Ishikawa (cell line): ENCODE measurements at regions not wholly inside any gene's neighbourhood (a gene's known extent, or its start where the extent isn't known, plus 50 kb on each side); places are given as distances from the start of the nearest gene placed in this dataset.

Experiments used
- EGR1 ChIP-seq: IDR thresholded peaks from 2 replicates; pipeline ENCODE4 v1.6.1; 2012
- EP300 ChIP-seq: IDR thresholded peaks from 2 replicates; pipeline ENCODE4 v1.6.1; 2012; ENCODE audit warnings: borderline replicate concordance
- MAX ChIP-seq: IDR thresholded peaks from 2 replicates; pipeline ENCODE4 v1.6.1; 2012
- TAF1 ChIP-seq: IDR thresholded peaks from 2 replicates; pipeline ENCODE4 v1.6.1; 2012; ENCODE audit warnings: low read depth, mild to moderate bottlenecking
- TF ChIP-seq, protein P1 (sequence below): IDR thresholded peaks from 2 replicates; pipeline ENCODE4 v1.6.1; 2012; ENCODE audit warnings: low read depth, mild to moderate bottlenecking

DNA sequence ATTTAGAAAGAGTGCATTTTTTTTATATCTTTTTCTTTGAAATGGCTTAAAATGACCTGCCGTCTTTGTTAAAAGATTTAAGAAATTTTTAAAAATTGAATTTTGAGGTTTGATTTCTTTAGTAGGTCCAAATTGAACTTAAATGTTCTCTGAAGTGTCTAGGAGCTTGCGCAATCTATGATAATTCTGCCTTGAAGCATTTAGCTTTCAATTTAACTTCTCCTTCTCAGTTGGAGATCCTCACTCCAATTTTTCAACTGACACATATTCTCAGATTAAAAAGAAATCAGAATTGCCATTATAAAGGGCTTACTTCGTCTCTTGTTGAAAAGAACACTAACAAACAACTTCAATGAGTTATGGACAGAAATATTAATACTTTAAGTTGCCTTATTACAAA, 273.5 kb downstream of the TMA16 start:
- TF ChIP-seq TAF1 = no peak
- no peak for TF ChIP-seq MAX
- no peak for TF ChIP-seq EP300
- TF ChIP-seq EGR1 = no peak
- TF ChIP-seq, protein P1, sequence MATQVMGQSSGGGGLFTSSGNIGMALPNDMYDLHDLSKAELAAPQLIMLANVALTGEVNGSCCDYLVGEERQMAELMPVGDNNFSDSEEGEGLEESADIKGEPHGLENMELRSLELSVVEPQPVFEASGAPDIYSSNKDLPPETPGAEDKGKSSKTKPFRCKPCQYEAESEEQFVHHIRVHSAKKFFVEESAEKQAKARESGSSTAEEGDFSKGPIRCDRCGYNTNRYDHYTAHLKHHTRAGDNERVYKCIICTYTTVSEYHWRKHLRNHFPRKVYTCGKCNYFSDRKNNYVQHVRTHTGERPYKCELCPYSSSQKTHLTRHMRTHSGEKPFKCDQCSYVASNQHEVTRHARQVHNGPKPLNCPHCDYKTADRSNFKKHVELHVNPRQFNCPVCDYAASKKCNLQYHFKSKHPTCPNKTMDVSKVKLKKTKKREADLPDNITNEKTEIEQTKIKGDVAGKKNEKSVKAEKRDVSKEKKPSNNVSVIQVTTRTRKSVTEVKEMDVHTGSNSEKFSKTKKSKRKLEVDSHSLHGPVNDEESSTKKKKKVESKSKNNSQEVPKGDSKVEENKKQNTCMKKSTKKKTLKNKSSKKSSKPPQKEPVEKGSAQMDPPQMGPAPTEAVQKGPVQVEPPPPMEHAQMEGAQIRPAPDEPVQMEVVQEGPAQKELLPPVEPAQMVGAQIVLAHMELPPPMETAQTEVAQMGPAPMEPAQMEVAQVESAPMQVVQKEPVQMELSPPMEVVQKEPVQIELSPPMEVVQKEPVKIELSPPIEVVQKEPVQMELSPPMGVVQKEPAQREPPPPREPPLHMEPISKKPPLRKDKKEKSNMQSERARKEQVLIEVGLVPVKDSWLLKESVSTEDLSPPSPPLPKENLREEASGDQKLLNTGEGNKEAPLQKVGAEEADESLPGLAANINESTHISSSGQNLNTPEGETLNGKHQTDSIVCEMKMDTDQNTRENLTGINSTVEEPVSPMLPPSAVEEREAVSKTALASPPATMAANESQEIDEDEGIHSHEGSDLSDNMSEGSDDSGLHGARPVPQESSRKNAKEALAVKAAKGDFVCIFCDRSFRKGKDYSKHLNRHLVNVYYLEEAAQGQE = no peak
